ENCODE measurements at regions not wholly inside any gene's neighbourhood (a gene's known extent, or its start where the extent isn't known, plus 50 kb on each side); places are given as distances from the start of the nearest gene placed in this dataset.

DNA sequence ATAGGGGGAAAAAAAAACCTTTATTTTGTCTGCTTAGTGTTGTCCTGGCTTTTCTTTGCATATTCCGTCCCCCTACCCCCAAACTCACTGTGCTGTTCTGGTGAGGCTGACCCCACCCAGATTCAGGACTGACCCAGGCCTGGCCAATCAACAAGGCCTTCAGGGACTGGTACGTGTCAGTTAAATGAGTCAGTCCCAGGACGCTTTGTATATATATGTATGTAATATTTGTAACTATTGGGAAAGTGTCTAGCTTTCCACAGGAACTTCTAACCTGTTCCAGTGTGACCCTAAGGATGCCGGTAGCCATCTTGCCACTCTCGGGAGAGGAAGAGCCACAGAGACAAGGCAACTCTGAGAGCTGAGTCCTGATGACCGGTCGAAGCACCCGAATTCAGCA lies 107.4 kb downstream of the VCPKMT start:
- Histone ChIP-seq H3K4me3 (ENCODE audit: low read depth, low read length) (no peak overlapping the region), H3K36me3 (ENCODE audit: control insufficient read depth, insufficient read depth, low read length) (no peaks in the 10 kb centered on the region), H3K27me3 (ENCODE audit: control insufficient read depth, insufficient read depth, low read length) (no peaks in the 10 kb centered on the region)
- TF ChIP-seq, protein P1, sequence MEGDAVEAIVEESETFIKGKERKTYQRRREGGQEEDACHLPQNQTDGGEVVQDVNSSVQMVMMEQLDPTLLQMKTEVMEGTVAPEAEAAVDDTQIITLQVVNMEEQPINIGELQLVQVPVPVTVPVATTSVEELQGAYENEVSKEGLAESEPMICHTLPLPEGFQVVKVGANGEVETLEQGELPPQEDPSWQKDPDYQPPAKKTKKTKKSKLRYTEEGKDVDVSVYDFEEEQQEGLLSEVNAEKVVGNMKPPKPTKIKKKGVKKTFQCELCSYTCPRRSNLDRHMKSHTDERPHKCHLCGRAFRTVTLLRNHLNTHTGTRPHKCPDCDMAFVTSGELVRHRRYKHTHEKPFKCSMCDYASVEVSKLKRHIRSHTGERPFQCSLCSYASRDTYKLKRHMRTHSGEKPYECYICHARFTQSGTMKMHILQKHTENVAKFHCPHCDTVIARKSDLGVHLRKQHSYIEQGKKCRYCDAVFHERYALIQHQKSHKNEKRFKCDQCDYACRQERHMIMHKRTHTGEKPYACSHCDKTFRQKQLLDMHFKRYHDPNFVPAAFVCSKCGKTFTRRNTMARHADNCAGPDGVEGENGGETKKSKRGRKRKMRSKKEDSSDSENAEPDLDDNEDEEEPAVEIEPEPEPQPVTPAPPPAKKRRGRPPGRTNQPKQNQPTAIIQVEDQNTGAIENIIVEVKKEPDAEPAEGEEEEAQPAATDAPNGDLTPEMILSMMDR (IDR thresholded peaks at IDR 0.05; ENCODE audit: insufficient read depth, low read length, poor library complexity, severe bottlenecking) = no peak
- DNase-seq (ENCODE audit: low read depth) = no peak

DNA sequence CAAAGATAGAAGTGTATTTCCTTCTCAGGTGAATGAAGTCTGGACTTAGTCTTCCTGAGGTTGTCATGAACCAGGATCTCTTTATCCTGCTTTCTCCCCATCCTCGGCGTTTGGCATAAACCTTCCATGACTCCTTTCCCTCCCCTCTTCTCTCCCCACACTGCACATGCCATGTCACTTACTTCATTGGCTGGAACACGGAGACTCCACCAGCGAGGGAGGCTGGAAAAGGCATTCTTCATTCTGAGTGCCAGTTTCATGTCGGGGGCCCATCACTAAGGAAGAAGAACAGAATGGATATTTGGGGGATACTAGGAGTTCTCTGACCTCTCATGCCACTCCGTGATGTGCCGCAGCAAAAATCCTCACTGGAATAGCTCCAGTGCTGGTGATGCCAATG lies 105.6 kb downstream of the VCPKMT start:
- H3K36me3 ChIP-seq (ENCODE audit: control insufficient read depth, insufficient read depth, low read length) = no peaks in the 10 kb centered on the region
- TF ChIP-seq, protein P1 (IDR thresholded peaks at IDR 0.05; ENCODE audit: insufficient read depth, low read length, poor library complexity, severe bottlenecking) = no peak
- H3K27me3 ChIP-seq (ENCODE audit: control insufficient read depth, insufficient read depth, low read length) = no peaks in the 10 kb centered on the region
- DNase-seq (ENCODE audit: low read depth) = no peak
- H3K4me3 ChIP-seq (ENCODE audit: low read depth, low read length) = no peak overlapping the region

DNA sequence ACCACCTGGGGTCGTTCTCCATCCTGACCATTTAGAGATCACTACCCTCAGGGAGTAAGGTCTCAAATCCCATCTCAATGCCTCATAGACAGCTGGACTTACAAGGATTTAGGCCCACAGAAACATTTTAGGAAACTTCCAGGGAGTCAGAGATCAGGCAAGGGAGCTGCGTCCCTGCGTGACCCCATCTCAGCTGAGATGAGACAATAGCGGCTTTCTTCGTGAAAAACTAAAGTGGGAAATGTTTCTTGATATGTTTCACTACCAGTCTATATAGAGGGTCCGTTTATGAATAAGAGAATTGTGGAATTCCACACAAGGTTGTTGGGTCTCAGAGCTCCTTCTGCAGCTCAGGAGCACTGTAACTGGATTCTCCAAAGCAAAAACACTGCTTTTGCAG lies 105.1 kb downstream of the VCPKMT start:
- no peak overlapping the region for H3K4me3 ChIP-seq (ENCODE audit: low read depth, low read length)
- TF ChIP-seq, protein P1 (IDR thresholded peaks at IDR 0.05; ENCODE audit: insufficient read depth, low read length, poor library complexity, severe bottlenecking) = no peak
- no peaks in the 10 kb centered on the region for H3K36me3 ChIP-seq (ENCODE audit: control insufficient read depth, insufficient read depth, low read length)
- no peak for DNase-seq (ENCODE audit: low read depth)
- H3K27me3 ChIP-seq (ENCODE audit: control insufficient read depth, insufficient read depth, low read length) = no peaks in the 10 kb centered on the region

DNA sequence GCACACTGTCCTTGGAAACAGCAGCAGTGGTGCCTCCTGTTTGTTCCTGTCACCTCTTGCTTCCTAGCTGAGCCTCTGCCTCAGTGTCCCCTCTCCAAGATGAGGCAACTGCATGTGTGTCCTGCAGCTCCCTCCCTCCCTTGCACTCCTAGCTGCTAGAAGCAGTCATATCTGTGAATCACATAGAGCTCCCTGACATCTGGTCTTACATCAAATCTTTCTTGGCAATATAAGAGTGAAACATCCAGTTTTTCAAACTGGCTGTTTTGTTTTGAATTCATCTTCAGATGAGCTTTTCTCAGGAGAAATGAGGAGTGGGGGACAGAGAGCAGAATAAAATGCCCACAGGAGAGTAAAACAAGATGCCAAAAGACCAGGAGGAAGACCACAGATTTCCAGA lies 103.7 kb downstream of the VCPKMT start:
- TF ChIP-seq, protein P1 (IDR thresholded peaks at IDR 0.05; ENCODE audit: insufficient read depth, low read length, poor library complexity, severe bottlenecking) = no peak
- H3K27me3 ChIP-seq (ENCODE audit: control insufficient read depth, insufficient read depth, low read length) = no peaks in the 10 kb centered on the region
- DNase-seq (ENCODE audit: low read depth) = no peak
- H3K36me3 ChIP-seq (ENCODE audit: control insufficient read depth, insufficient read depth, low read length) = no peaks in the 10 kb centered on the region
- no peak overlapping the region for H3K4me3 ChIP-seq (ENCODE audit: low read depth, low read length)

DNA sequence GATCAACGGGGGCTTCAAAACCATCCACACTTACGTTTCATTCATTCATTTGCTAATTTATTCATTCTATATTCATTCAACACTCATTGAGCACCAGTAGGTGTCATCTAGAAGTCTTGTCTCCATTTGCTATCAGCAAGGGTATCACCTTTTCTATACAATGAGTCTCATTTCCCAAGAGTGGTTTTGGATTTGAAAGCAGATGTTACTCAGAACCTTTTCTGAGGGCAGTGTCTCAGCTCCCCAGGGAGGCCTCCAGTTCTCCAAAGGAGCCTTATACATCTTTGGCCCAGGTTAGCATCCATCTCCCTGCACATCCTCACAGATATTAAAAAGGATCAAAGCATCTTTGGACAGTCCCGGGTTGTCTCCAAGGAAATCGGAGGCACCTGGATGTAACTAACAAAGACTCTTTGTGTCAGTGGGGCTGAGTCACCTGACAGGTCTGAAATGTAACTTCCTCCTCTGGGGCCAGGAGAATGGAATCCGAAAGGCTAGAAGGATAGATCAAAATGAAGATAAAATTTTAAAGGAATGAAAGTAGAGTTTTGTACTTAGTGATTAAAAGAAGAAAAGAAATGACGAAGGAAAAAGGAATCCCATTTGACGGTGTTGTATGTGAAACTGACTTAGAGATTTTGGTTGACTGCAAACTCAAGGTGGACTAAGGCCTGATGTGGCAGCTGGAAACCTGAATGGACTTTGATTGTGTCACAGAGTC lies 103.0 kb downstream of the VCPKMT start:
- no peak for DNase-seq (ENCODE audit: low read depth)
- H3K36me3 ChIP-seq (ENCODE audit: control insufficient read depth, insufficient read depth, low read length) = no peaks in the 10 kb centered on the region
- no peak overlapping the region for H3K4me3 ChIP-seq (ENCODE audit: low read depth, low read length)
- TF ChIP-seq, protein P1 (IDR thresholded peaks at IDR 0.05; ENCODE audit: insufficient read depth, low read length, poor library complexity, severe bottlenecking) = no peak
- no peaks in the 10 kb centered on the region for H3K27me3 ChIP-seq (ENCODE audit: control insufficient read depth, insufficient read depth, low read length)

DNA sequence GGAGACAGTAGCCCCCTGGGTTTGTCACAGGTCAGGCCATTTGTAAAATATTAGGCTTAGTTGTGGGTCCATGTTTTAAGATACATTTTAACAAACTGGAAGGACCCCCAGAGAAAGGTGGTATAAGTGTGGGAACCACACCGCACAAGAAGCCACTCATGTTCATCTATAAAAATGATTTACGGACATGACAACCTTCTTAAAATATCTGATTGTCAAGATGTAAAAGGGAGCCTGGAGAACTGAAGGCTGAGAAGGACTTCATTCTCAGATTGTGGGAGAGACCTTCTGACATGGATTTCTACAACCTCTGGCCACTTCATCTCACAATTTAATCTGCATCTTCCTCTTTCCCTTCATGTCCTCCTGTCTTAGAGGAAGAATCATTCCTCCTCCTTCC lies 102.4 kb downstream of the VCPKMT start:
- no peak for DNase-seq (ENCODE audit: low read depth)
- Histone ChIP-seq H3K4me3 (ENCODE audit: low read depth, low read length) (no peak overlapping the region), H3K36me3 (ENCODE audit: control insufficient read depth, insufficient read depth, low read length) (no peaks in the 10 kb centered on the region), H3K27me3 (ENCODE audit: control insufficient read depth, insufficient read depth, low read length) (no peaks in the 10 kb centered on the region)
- TF ChIP-seq, protein P1 (IDR thresholded peaks at IDR 0.05; ENCODE audit: insufficient read depth, low read length, poor library complexity, severe bottlenecking) = no peak
